Hepatocyte (in vitro differentiated cells): ENCODE measurements at regions not wholly inside any gene's neighbourhood (a gene's known extent, or its start where the extent isn't known, plus 50 kb on each side); places are given as distances from the start of the nearest gene placed in this dataset.

ENCODE experiments used
- CTCF ChIP-seq: fragments of 200-600 bp; sonication (generic); IDR thresholded peaks from 2 replicates; pipeline ENCODE4 v1.5.1; 2016; ENCODE audit warnings: antibody characterized with exemption, mild to moderate bottlenecking; ENCODE audit not compliant: poor library complexity
- EZH2 ChIP-seq: fragments of 200-600 bp; sonication (generic); IDR thresholded peaks from 2 replicates; pipeline ENCODE4 v1.6.1; 2016; ENCODE audit warnings: antibody characterized with exemption, mild to moderate bottlenecking, borderline replicate concordance
- EZH2phosphoT487 ChIP-seq: fragments of 200-600 bp; sonication (generic); IDR thresholded peaks from one replicate; pipeline ENCODE4 v1.6.1; 2018; ENCODE audit warnings: antibody characterized with exemption, mild to moderate bottlenecking, low read depth, moderate library complexity; ENCODE audit not compliant: unreplicated experiment, severe bottlenecking

- TF ChIP-seq EZH2phosphoT487 (no peak), CTCF (no peak), EZH2 (no peak)
These were observed 999.4 kb downstream of the ANKRD7 start for GRCh38 chr7:119223930-119224329.
